WTC11 (cell line): ENCODE measurements at regions not wholly inside any gene's neighbourhood (a gene's known extent, or its start where the extent isn't known, plus 50 kb on each side); places are given as distances from the start of the nearest gene placed in this dataset.

ENCODE experiments used
- ATAC-seq: fragments of 200-7000 bp; cut with Tn5 transposase; 2 replicates; pipeline ENCODE4 v1.10.0; 2021; ENCODE audit warnings: mild to moderate bottlenecking, moderate library complexity
- CTCF ChIA-PET: fragments of 300-600 bp; sonication (Branson Sonifier 250); formaldehyde crosslinking; loops from one replicate; lab custom pipeline; 2021; ENCODE audit warnings: antibody characterized with exemption; lab: Charles Lee
- POLR2A ChIA-PET: fragments of 350-600 bp; sonication (Branson Sonifier 250); formaldehyde crosslinking; loops from one replicate; lab custom pipeline; 2021; ENCODE audit warnings: antibody characterized with exemption; lab: Charles Lee
- DNase-seq: peaks from one replicate; pipeline ENCODE4 v3.0.0; 2021; ENCODE audit warnings: low spot score
- H3K27ac Mint-ChIP-seq: 2 replicates; pipeline ENCODE4 v1.8.0; 2021; ENCODE audit warnings: mixed read lengths
- H3K27me3 Mint-ChIP-seq: 2 replicates; pipeline ENCODE4 v1.8.0; 2021; ENCODE audit warnings: low read depth, mild to moderate bottlenecking, moderate library complexity, mixed read lengths
- H3K36me3 Mint-ChIP-seq: 2 replicates; pipeline ENCODE4 v1.8.0; 2021; ENCODE audit warnings: mixed read lengths
- H3K4me1 Mint-ChIP-seq: 2 replicates; pipeline ENCODE4 v1.8.0; 2022; ENCODE audit warnings: mixed read lengths
- H3K4me3 Mint-ChIP-seq: 2 replicates; pipeline ENCODE4 v1.8.0; 2021; ENCODE audit warnings: mild to moderate bottlenecking, moderate library complexity, mixed read lengths
- H3K9me3 Mint-ChIP-seq: 2 replicates; pipeline ENCODE4 v1.8.0; 2021; ENCODE audit warnings: mixed read lengths
- ATF1 ChIP-seq: sonication (generic); formaldehyde crosslinking; IDR thresholded peaks from 2 replicates; pipeline ENCODE4 v1.8.1; 2023; ENCODE audit warnings: mild to moderate bottlenecking, moderate library complexity, missing genetic modification reagents
- ESRRA ChIP-seq: sonication (generic); formaldehyde crosslinking; IDR thresholded peaks from 2 replicates; pipeline ENCODE4 v1.8.1; 2022; ENCODE audit warnings: mild to moderate bottlenecking, missing genetic modification reagents, borderline replicate concordance
- FOXJ3 ChIP-seq: sonication (generic); formaldehyde crosslinking; IDR thresholded peaks from 2 replicates; pipeline ENCODE4 v1.9.0; 2021; ENCODE audit warnings: missing genetic modification reagents, mild to moderate bottlenecking, borderline replicate concordance
- FOXK1 ChIP-seq: sonication (generic); formaldehyde crosslinking; IDR thresholded peaks from 2 replicates; pipeline ENCODE4 v1.8.0; 2022; ENCODE audit warnings: mild to moderate bottlenecking, moderate library complexity, missing genetic modification reagents
- NFE2L1 ChIP-seq: sonication (generic); formaldehyde crosslinking; IDR thresholded peaks from 2 replicates; pipeline ENCODE4 v1.8.1; 2023; ENCODE audit warnings: missing genetic modification reagents
- OVOL2 ChIP-seq: fragments of 250-450 bp; sonication (Bioruptor Pico); IDR thresholded peaks from 2 replicates; pipeline ENCODE4 v1.9.0; 2021; ENCODE audit warnings: mild to moderate bottlenecking, borderline replicate concordance
- RELA ChIP-seq: sonication (generic); formaldehyde crosslinking; IDR thresholded peaks from 2 replicates; pipeline ENCODE4 v1.8.1; 2022; ENCODE audit warnings: missing genetic modification reagents, mild to moderate bottlenecking, borderline replicate concordance
- RORB ChIP-seq: fragments of 250-450 bp; sonication (Bioruptor Pico); IDR thresholded peaks from 2 replicates; pipeline ENCODE4 v1.9.0; 2021; ENCODE audit warnings: mild to moderate bottlenecking
- SMAD3 ChIP-seq: sonication (generic); formaldehyde crosslinking; IDR thresholded peaks from 2 replicates; pipeline ENCODE4 v1.8.0; 2022; ENCODE audit warnings: missing genetic modification reagents, mild to moderate bottlenecking, borderline replicate concordance
- SOX15 ChIP-seq: fragments of 250-450 bp; sonication (Bioruptor Pico); IDR thresholded peaks from 2 replicates; pipeline ENCODE4 v1.9.0; 2021; ENCODE audit warnings: mild to moderate bottlenecking
- SP1 ChIP-seq: sonication (generic); formaldehyde crosslinking; conservative IDR thresholded peaks from 2 replicates; pipeline ENCODE4 v1.8.1; 2022; ENCODE audit warnings: missing genetic modification reagents
- TEAD1 ChIP-seq: sonication (generic); formaldehyde crosslinking; IDR thresholded peaks from 2 replicates; pipeline ENCODE4 v1.8.0; 2022; ENCODE audit warnings: mild to moderate bottlenecking, missing genetic modification reagents
- TP53 ChIP-seq: sonication (generic); formaldehyde crosslinking; IDR thresholded peaks from 2 replicates; pipeline ENCODE4 v1.8.1; 2023; ENCODE audit warnings: mild to moderate bottlenecking, missing genetic modification reagents
- ZNF219 ChIP-seq: sonication (generic); formaldehyde crosslinking; IDR thresholded peaks from 2 replicates; pipeline ENCODE4 v1.8.0; 2023; ENCODE audit warnings: missing genetic modification reagents, mild to moderate bottlenecking, borderline replicate concordance
- ZNF671 ChIP-seq: fragments of 250-450 bp; sonication (Bioruptor Pico); IDR thresholded peaks from 2 replicates; pipeline ENCODE4 v1.8.0; 2021; ENCODE audit warnings: mild to moderate bottlenecking
- TF ChIP-seq, protein P1 (sequence below): sonication (generic); formaldehyde crosslinking; IDR thresholded peaks from 2 replicates; pipeline ENCODE4 v1.8.0; 2022; ENCODE audit warnings: mild to moderate bottlenecking, missing genetic modification reagents
- TF ChIP-seq, protein P2 (sequence below): sonication (generic); formaldehyde crosslinking; IDR thresholded peaks from 2 replicates; pipeline ENCODE4 v1.8.1; 2022; ENCODE audit warnings: mild to moderate bottlenecking, missing genetic modification reagents, moderate library complexity, borderline replicate concordance
- TF ChIP-seq, protein P3 (sequence below): sonication (generic); formaldehyde crosslinking; IDR thresholded peaks from 2 replicates; pipeline ENCODE4 v1.8.0; 2022; ENCODE audit warnings: mild to moderate bottlenecking, missing genetic modification reagents
- TF ChIP-seq, protein P4 (sequence below): fragments of 250-450 bp; sonication (Bioruptor Pico); IDR thresholded peaks from 2 replicates; pipeline ENCODE4 v1.9.0; 2021; ENCODE audit warnings: mild to moderate bottlenecking, borderline replicate concordance
- TF ChIP-seq, protein P5 (sequence below): sonication (generic); formaldehyde crosslinking; IDR thresholded peaks from 2 replicates; pipeline ENCODE4 v1.8.1; 2022; ENCODE audit warnings: low read depth, missing genetic modification reagents, borderline replicate concordance
- TF ChIP-seq, protein P6 (sequence below): sonication (generic); formaldehyde crosslinking; conservative IDR thresholded peaks from 2 replicates; pipeline ENCODE4 v1.8.1; 2022; ENCODE audit warnings: mild to moderate bottlenecking, missing genetic modification reagents

DNA sequence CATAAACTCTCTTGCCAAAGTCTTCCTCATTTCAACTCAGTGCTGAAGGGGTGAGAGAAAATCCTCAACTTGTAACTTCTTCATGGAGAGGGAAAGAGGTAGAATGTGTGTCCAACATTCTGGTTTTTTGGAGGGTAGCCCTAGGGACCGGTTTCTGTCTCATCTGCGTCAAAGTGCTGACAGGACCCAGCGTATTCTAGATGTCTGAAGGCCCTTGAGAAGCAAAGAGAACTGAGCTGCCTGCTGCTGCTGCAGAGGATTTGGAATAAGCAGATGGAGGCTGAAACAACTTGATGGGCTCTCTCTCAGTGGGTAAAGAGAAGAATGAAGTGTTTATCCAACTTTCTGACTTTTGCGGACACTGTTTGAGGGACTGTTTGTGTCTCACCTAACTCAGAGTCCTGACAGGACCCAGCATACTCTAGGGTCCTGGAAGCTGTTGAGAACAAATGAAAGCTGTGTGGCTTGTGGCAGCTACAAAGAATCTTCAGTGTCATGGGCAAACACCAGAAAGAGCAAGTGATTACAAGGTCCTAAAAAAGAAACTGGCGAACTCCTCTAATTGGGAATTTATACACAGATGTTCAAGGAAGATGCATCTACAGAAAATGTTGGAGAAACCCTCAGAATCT is 174.4 kb downstream of the SI start:
- Mint-ChIP-seq H3K27ac (no peak overlapping the region), H3K9me3 (no peaks in the 10 kb centered on the region), H3K4me1 (no peaks in the 10 kb centered on the region), H3K4me3 (no peak overlapping the region), H3K36me3 (no peaks in the 10 kb centered on the region), H3K27me3 (no peaks in the 10 kb centered on the region)
- POLR2A ChIA-PET, result no interaction called here
- TF ChIP-seq RORB (CRISPR knock-in tag), result no peak
- TF ChIP-seq SMAD3 (CRISPR knock-in tag), result no peak
- TF ChIP-seq SOX15 (CRISPR knock-in tag), result no peak
- TF ChIP-seq, protein P1, sequence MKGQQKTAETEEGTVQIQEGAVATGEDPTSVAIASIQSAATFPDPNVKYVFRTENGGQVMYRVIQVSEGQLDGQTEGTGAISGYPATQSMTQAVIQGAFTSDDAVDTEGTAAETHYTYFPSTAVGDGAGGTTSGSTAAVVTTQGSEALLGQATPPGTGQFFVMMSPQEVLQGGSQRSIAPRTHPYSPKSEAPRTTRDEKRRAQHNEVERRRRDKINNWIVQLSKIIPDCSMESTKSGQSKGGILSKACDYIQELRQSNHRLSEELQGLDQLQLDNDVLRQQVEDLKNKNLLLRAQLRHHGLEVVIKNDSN (CRISPR knock-in tag), result no peak
- TF ChIP-seq, protein P2, sequence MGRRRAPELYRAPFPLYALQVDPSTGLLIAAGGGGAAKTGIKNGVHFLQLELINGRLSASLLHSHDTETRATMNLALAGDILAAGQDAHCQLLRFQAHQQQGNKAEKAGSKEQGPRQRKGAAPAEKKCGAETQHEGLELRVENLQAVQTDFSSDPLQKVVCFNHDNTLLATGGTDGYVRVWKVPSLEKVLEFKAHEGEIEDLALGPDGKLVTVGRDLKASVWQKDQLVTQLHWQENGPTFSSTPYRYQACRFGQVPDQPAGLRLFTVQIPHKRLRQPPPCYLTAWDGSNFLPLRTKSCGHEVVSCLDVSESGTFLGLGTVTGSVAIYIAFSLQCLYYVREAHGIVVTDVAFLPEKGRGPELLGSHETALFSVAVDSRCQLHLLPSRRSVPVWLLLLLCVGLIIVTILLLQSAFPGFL, result no peak
- no peak for TF ChIP-seq OVOL2 (CRISPR knock-in tag)
- TF ChIP-seq ESRRA (CRISPR knock-in tag), result no peak
- no peak for TF ChIP-seq ZNF671 (CRISPR knock-in tag)
- TF ChIP-seq ZNF219 (CRISPR knock-in tag), result no peak
- no peak for TF ChIP-seq FOXJ3
- TF ChIP-seq NFE2L1 (CRISPR knock-in tag), result no peak
- no peak for TF ChIP-seq TP53
- TF ChIP-seq RELA, result no peak
- TF ChIP-seq, protein P3, sequence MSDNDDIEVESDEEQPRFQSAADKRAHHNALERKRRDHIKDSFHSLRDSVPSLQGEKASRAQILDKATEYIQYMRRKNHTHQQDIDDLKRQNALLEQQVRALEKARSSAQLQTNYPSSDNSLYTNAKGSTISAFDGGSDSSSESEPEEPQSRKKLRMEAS (CRISPR knock-in tag), result no peak
- TF ChIP-seq TEAD1 (CRISPR knock-in tag), result no peak
- ATAC-seq, result peak; percentile 60
- CTCF ChIA-PET, result no interaction called here
- no peak for DNase-seq

DNA sequence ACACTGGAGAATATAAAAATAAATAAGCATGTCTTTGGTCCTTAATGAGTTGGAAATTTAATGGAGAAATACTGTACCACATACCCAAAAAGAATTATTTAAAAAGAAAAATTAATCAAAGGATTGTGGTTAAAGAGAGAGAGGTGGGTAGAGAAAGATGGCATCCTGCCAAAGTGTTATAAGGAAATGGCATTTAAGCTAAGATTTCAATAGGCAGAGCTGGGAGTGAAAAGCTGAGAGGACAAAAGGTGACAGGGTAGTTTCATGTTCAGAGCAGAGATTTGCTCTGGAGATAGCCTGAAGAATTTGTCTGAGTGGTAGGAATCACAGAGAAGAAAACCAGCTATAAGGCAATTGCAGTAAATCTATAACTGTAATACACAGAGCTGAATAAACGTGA is 181.0 kb downstream of the SI start:
- ATAC-seq, result no peak
- no peak overlapping the region for H3K27ac Mint-ChIP-seq
- H3K4me1 Mint-ChIP-seq, result no peaks in the 10 kb centered on the region
- POLR2A ChIA-PET, result no interaction called here
- H3K36me3 Mint-ChIP-seq, result no peaks in the 10 kb centered on the region
- no peak for DNase-seq
- H3K9me3 Mint-ChIP-seq, result no peaks in the 10 kb centered on the region
- CTCF ChIA-PET, result no interaction called here
- TF ChIP-seq, protein P4, sequence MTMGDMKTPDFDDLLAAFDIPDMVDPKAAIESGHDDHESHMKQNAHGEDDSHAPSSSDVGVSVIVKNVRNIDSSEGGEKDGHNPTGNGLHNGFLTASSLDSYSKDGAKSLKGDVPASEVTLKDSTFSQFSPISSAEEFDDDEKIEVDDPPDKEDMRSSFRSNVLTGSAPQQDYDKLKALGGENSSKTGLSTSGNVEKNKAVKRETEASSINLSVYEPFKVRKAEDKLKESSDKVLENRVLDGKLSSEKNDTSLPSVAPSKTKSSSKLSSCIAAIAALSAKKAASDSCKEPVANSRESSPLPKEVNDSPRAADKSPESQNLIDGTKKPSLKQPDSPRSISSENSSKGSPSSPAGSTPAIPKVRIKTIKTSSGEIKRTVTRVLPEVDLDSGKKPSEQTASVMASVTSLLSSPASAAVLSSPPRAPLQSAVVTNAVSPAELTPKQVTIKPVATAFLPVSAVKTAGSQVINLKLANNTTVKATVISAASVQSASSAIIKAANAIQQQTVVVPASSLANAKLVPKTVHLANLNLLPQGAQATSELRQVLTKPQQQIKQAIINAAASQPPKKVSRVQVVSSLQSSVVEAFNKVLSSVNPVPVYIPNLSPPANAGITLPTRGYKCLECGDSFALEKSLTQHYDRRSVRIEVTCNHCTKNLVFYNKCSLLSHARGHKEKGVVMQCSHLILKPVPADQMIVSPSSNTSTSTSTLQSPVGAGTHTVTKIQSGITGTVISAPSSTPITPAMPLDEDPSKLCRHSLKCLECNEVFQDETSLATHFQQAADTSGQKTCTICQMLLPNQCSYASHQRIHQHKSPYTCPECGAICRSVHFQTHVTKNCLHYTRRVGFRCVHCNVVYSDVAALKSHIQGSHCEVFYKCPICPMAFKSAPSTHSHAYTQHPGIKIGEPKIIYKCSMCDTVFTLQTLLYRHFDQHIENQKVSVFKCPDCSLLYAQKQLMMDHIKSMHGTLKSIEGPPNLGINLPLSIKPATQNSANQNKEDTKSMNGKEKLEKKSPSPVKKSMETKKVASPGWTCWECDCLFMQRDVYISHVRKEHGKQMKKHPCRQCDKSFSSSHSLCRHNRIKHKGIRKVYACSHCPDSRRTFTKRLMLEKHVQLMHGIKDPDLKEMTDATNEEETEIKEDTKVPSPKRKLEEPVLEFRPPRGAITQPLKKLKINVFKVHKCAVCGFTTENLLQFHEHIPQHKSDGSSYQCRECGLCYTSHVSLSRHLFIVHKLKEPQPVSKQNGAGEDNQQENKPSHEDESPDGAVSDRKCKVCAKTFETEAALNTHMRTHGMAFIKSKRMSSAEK, result no peak
- no peak for TF ChIP-seq SP1
- no peak for TF ChIP-seq FOXK1
- TF ChIP-seq, protein P5, sequence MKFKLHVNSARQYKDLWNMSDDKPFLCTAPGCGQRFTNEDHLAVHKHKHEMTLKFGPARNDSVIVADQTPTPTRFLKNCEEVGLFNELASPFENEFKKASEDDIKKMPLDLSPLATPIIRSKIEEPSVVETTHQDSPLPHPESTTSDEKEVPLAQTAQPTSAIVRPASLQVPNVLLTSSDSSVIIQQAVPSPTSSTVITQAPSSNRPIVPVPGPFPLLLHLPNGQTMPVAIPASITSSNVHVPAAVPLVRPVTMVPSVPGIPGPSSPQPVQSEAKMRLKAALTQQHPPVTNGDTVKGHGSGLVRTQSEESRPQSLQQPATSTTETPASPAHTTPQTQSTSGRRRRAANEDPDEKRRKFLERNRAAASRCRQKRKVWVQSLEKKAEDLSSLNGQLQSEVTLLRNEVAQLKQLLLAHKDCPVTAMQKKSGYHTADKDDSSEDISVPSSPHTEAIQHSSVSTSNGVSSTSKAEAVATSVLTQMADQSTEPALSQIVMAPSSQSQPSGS (CRISPR knock-in tag), result no peak
- no peak for TF ChIP-seq ATF1 (CRISPR knock-in tag)
- TF ChIP-seq, protein P6, sequence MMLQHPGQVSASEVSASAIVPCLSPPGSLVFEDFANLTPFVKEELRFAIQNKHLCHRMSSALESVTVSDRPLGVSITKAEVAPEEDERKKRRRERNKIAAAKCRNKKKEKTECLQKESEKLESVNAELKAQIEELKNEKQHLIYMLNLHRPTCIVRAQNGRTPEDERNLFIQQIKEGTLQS, result no peak
- H3K4me3 Mint-ChIP-seq, result no peak overlapping the region
- no peaks in the 10 kb centered on the region for H3K27me3 Mint-ChIP-seq
